ENCODE measurements at regions not wholly inside any gene's neighbourhood (a gene's known extent, or its start where the extent isn't known, plus 50 kb on each side); places are given as distances from the start of the nearest gene placed in this dataset.

DNA sequence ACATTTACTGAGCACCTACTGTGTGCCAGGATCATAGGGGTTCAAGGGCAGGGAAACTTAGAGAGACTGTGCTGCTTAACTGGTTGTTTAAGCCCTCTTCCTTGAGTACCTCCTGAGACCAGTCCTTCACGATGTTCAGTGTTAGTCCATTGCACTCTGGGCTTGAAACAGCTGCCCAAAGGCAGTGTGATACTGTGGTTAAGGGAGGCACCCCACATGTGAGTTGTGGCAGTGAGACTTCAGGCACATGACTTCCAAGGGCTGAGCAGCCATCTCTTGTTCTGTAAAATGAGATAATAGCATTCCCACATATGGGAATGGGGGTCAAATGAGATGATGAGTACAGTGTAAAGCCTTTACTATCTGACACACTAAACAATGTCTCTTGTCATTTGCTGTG is 75.1 kb downstream of the LINGO1 start:
- DNase-seq (ENCODE audit: low read depth), result no peak

- no peak for DNase-seq (ENCODE audit: low read depth)
Measured at GRCh38 chr15:77557144-77557543, 75.6 kb downstream of the LINGO1 start.

GRCh38 chr15:77556622-77557021 is 76.1 kb downstream of the LINGO1 start:
- no peak for DNase-seq (ENCODE audit: low read depth)

- DNase-seq (ENCODE audit: low read depth), result no peak
Measured at GRCh38 chr15:77555232-77555631, 77.5 kb downstream of the LINGO1 start.

DNA sequence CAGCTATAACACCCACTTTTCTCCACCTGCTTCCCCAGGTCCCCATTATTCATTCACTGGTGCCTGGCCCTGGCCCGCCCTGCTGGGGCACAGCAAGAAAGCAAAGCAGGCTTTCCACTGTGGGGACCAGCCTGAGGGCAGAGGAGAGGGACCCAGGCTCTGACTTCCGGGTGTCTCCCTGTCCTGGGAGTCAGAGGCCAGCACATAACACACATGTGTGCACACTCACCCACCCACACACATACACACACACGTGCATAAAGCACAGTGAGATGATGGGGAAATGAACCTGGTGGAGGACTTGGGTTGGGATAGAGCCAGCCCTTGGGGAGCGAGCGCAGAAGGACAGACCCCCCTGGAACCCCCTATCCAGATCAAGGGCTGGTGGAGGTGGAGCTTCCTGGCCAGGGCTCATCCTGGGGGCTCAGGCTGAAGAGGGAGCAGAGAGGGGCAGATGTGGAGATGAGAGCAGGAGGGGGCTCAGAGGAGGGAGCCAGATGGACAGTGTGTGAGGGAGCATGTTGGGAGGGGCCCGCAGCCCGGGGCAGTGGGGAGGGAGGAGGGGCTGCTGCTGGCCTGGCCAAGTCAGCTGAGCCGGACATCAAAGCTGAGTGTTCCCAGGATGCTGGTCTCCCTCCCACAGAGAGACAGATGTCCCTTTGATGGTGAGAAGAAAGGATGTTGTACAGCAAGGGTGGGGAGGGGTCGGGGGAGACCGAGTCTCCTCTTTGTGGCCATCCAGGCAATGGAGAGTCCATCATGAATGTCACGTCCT is 78.2 kb downstream of the LINGO1 start:
- DNase-seq (ENCODE audit: low read depth), result no peak

DNA sequence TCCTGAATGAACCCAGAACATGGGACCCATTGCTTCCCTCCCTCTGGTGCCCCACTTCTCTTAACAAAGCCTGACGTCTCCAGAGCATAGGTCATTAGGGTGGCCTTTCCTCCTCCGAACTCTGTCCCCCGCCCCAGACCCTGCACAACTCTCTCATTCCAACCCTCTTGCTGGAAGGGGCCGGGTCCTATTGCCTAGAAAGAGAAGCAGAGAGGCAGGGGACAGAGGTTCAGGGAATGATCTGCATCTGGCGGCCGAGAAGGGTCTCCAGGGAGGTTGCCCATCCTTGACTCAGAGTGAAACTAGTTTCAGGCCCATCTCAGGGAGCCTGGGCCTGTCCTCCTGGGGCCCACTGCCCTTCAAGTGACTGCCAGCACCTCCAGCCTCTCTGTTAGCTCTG is 79.0 kb downstream of the LINGO1 start:
- DNase-seq (ENCODE audit: low read depth), result no peak

GRCh38 chr15:77553257-77553656 is 79.5 kb downstream of the LINGO1 start:
- DNase-seq (ENCODE audit: low read depth), result no peak

DNA sequence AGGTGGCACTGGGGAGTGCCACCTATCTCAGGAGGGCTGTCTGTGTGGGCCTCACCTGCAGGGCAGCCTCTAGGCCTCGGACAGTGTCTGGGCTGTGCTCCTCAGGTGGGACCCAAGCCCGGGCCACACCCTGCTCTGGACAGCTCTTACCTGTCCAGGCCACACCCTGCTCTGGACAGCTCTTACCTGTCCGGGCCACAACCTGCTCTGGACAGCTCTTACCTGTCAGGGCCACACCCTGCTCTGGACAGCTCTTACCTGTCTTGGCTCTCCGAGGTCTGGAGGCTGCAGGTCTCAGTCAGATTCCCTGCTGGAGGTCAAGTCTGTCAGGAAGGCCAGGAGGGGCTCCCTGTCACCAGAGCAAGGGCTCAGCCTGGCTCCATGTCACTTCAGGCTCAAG is 80.6 kb downstream of the LINGO1 start:
- DNase-seq (ENCODE audit: low read depth), result no peak

GRCh38 chr15:77550301-77551251 is 82.1 kb downstream of the LINGO1 start:
- DNase-seq (ENCODE audit: low read depth), result no peak

DNA sequence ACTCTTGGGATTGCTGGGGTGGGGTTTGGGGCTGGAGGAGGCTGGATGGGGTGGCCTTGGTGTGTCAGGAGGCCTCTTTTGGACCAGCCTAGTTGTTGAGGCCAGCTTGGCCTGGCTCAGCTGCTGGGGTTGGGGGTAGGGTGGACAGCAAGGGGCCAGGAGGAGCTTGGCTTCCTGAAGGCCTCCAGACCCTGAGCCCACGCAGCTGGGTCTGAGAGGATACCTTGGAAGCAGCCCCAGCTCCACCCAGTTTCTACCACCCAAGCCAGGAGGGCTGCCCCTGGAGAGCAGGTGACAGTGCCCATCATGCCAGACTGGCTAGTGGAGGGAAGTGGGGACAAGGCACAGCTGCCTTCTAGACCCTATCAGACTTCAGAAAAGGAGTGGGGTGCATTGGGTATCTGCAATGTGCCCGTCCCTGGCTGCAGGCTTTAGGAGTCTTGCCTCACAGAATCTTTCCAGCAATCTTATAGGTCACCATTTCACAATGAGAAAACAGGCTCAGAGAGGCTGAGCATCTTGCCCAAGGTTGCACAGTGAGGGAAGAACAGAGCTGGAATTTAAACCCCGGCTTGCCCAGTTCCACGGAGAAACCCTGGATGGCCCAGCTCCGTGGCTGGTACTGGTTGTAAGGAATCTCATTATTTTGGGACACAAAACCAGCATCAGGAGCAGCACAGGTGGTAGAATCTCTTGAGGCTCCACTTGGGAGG is 83.0 kb downstream of the LINGO1 start:
- DNase-seq (ENCODE audit: low read depth), result no peak

DNA sequence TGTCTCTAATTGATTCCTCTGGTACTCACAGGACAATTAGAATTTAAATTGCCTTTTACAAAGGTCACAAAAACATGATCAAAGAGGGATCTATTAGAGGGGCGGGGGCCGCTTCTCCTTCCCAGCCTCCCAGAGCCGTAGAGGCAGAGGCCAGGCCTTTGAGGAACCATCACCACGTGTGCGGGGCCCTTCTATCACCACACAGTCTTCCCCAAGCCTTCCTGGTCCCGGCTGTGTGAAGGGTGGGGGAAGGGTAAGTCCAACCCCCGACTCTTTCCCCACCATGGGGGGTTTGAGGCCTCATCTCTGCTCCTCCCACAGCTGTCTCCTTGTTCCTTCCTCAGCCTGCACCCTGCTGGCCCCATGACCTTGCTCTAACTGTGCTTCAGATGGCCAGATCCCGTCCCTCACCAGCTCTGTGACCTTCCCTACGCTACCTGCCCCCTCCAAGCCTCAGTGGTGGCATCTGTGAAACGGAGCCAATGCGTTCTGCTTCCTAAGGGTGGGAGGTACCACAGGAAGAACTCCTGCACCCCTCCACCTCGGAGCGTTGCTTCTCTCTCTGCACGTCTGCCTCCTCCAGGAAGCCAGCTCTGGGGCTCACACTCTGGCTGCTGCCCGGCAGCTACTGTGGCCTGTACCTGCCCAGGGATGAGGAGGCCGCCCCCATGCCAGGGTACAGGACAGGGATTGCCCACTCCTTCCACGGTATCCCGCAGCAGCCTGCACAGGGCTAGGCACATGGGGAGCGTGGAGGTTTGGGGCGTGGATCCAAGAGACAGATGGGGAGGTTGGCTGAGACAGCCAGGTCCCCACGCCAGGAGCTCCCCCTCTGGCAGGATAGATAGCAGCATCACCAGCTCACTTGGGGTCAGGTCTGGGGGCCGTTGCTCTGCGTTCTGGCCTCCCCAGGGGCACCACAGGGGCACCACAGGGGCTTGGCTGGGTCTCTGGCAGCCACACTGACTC is 83.8 kb downstream of the LINGO1 start:
- DNase-seq (ENCODE audit: low read depth), result no peak

DNA sequence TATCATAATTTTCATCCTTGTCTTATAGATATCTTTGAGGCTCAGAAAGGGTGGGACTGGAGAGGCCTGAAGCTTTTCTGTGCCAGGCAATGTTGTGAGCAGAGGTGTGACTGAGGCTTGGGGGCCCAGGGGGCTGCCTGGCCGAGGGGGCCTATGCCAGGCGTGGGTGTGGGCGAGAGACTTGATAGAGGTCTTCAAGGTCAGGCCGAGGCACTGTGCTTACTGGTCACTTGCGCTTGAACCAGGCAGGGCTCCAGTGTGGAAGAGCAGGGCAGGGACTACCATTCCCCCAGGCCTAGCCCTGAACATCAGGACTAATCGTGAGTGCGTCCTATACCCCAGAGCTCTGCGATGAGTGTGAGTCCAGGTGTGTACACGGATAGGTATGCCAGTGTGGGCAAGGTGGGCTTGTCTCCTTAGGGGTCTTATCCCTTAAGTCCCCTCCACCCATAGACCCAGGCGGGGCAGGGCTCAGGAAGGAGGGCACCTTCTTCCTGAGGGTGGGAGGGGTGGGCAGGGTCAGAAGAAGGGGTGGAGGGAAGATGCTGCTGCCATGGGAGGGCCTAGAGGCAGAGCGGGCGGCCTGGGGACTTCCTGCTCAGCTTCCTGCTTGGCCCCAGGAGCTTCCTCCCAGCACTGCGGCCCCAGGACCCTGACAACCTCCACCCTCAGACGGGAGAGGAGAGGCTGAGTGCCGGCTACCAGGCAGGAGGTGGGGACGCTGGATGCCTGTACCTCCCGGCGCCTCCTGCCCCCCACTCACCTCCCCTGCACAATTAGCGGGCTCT is 84.7 kb downstream of the LINGO1 start:
- no peak for DNase-seq (ENCODE audit: low read depth)

DNA sequence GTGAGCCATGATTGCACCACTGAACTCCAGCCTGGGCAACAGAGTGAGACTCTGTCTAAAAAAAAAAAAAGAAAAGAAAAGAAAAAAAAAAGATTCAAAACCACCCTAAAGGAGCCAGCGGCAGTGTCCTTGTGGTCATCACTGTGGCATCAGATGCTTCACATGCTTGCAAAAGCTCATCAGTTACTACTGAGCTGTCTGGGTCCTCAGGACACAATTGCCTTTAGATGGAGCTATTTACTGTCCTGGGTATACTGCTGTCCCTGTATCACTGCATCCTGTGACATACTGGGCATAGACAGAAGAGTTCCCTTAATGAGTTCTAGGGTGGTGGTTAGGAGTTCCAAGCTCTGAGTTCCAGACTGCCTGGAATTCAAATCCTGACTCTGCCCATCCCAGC is 85.8 kb downstream of the LINGO1 start:
- DNase-seq (ENCODE audit: low read depth), result no peak

DNA sequence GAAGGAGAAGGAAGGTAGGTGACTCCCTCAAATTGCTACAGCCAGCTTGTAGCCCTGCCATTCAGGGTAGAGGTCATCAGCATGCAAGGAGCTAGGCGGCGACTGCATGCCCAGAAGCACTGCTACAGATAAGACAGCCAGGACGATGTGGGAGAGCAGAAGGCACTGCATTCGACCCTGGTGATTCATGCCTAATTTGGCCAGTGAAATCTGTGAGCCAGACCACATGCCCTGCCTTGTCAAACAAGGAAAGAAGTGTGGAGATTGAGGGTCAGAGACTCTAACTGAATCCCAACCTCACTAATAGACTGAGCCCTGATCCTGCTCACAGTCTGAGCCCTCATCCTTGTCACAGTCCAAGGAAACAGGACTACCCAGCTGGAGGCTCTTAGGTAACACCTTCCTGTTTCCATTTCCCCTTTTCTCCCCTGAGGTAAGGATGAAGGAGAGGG is 86.6 kb downstream of the LINGO1 start:
- peak; percentile 71 for DNase-seq (ENCODE audit: low read depth)

DNA sequence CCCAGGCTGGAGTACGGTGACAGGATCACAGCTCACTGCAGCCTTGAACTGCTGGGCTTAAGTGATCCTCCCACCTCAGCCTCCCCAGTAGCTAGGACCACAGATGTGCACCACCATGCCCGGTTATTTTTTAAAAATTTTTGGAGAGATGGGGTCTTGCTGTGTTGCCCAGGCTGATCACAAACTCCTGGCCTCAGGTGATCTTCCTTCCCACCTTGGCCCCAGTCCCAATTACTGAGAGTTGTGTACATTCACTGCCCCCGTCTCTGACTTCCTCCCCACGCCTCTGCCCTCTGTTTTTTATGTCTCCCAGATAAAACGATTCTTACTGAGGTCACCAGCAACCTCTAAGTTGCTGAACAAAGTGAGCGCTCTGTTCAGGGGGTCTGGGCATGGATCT is 87.7 kb downstream of the LINGO1 start:
- DNase-seq (ENCODE audit: low read depth), result no peak

GRCh38 chr15:77544162-77544561 is 88.5 kb downstream of the LINGO1 start:
- DNase-seq (ENCODE audit: low read depth), result no peak

GRCh38 chr15:77543159-77543882 is 89.4 kb downstream of the LINGO1 start:
- peak; percentile 61 for DNase-seq (ENCODE audit: low read depth)

DNA sequence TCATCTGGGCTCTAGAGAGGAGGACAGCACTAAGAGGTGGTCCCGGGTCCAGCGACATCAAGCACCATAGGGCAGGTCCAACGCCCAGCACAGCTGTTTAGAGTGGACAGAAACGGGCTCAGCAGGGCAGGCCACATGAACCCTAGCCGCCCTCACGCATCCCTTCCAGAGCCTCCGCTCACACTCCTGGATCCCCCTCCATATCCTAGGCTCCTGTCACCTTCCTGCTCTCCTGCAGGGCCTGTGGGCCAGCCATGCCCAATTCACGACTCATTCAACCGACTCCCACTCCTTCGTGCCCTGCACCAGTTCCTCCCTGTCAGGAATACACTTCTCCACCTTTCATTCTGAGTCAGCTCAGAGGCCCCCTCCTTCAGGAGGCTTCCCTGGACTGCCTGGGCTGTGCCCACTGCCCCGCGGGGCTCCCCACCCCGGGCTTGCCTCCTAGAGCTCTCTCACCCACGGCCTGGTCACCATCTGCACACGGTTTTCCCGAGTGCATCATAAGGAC is 90.2 kb downstream of the LINGO1 start:
- peak; percentile 47 for DNase-seq (ENCODE audit: low read depth)

- DNase-seq (ENCODE audit: low read depth), result no peak
Measured at GRCh38 chr15:77541421-77542181, 91.1 kb downstream of the LINGO1 start.

All from renal cortical epithelial cell (primary cell).